ENCODE measurements at regions not wholly inside any gene's neighbourhood (a gene's known extent, or its start where the extent isn't known, plus 50 kb on each side); places are given as distances from the start of the nearest gene placed in this dataset.

DNA sequence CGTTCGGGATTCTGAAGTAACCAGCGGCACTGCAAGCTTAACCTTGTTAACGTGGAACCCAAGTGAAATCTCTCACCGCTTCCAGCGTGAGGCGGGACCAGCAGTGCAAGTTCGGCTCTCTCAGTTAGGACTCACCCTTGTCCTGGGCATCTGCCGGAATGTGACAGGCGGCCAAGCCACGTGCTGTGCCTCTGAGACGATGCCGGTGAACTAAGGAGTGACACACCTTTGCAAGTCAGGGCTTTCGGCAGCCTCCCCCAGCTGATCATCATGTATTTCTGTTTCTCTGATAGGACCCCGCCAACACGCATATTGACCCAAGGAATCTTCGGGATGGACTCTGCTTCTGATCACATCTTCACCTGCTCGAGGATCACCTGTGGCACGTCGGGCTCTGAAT, 415.0 kb upstream of the IRX1 start:
- TF ChIP-seq POU5F1 (IDR thresholded peaks at IDR 0.05; ENCODE audit: low read depth, low read length), result no peak
- peak; percentile 55 for TF ChIP-seq MAX (IDR thresholded peaks at IDR 0.05)
- TF ChIP-seq GTF2F1 (IDR thresholded peaks at IDR 0.05; ENCODE audit: borderline replicate concordance, low read depth, low read length), result no peak
- 0 out of 2 replicates have a peak, but pooled peaks have one; percentile 46 for TF ChIP-seq E2F6 (IDR thresholded peaks at IDR 0.05)
- Histone ChIP-seq H3K27ac (ENCODE audit: low read depth, low read length) (no peak overlapping the region), H4K91ac (replicated peaks; ENCODE audit: insufficient read length, low read length) (no peak overlapping the region), H3K23me2 (ENCODE audit: low read depth, low read length) (no peaks in the 10 kb centered on the region), H2BK12ac (ENCODE audit: low read depth, low read length) (peak overlapping the region; percentile 30; the same call in 1 of the 2 replicates), H2BK20ac (ENCODE audit: low read length) (0 out of 2 replicates have a peak overlapping the region, but pooled peaks have one; percentile 13), H4K8ac (ENCODE audit: extremely low read depth, insufficient read depth, low read length) (no peak overlapping the region), H3K14ac (ENCODE audit: insufficient read length) (no peak overlapping the region), H2AFZ (ENCODE audit: low read length) (no peak overlapping the region), H3K79me1 (ENCODE audit: low read depth, low read length) (no peaks in the 10 kb centered on the region), H2BK120ac (replicated peaks; ENCODE audit: low read depth, low read length) (no peak overlapping the region), H4K20me1 (replicated peaks in 1 of 2; ENCODE audit: control insufficient read depth in 1 of 2, insufficient read depth in 2 of 2, low read length in 2 of 2) (no peaks in the 10 kb centered on the region), H3K23ac (ENCODE audit: insufficient read length) (no peak overlapping the region), H2BK15ac (ENCODE audit: low read length) (0 out of 2 replicates have a peak overlapping the region, but pooled peaks have one; percentile 2), H2BK5ac (ENCODE audit: low read depth, low read length) (no peak overlapping the region), H3K4ac (replicated peaks; ENCODE audit: insufficient read length, low read depth, low read length) (no peak overlapping the region), H3K27me3 (replicated peaks in 1 of 4; ENCODE audit: control insufficient read depth in 3 of 4, extremely low read depth in 1 of 4, insufficient read depth in 3 of 4, low read length in 3 of 4) (no peaks in the 10 kb centered on the region), H2AK5ac (ENCODE audit: low read depth, low read length) (no peak overlapping the region), H3K79me2 (ENCODE audit: control insufficient read depth in 1 of 2, insufficient read depth in 2 of 2, low read length in 2 of 2) (no peaks in the 10 kb centered on the region), H3K4me1 (replicated peaks in 1 of 4; ENCODE audit: control insufficient read depth in 3 of 4, insufficient read depth in 4 of 4, low read length in 3 of 4) (peaks cover 0 to 5% (median 2%) of the 10 kb centered on the region in 4 experiments; a peak in 2 of 7 replicates), H3K9me3 (ENCODE audit: insufficient read depth in 2 of 2, low read depth in 1 of 2, low read length in 1 of 2) (no peaks in the 10 kb centered on the region), H3K56ac (replicated peaks; ENCODE audit: insufficient read length, low read depth, low read length) (no peak overlapping the region), H4K5ac (ENCODE audit: insufficient read length, low read depth, low read length) (no peak overlapping the region), H3K9ac (replicated peaks in 1 of 4; ENCODE audit: extremely low read depth in 1 of 4, low read depth in 3 of 4, low read length in 3 of 4) (no peak overlapping the region), H3K36me3 (ENCODE audit: control insufficient read depth in 2 of 4, insufficient read depth in 4 of 4, low read length in 3 of 4) (no peaks in the 10 kb centered on the region), H3K4me3 (ENCODE audit: extremely low read depth in 1 of 4, insufficient read depth in 2 of 4, low read depth in 3 of 4, low read length in 4 of 4) (no peak overlapping the region), H3K18ac (ENCODE audit: extremely low read depth, low read length) (no peak overlapping the region), H3K4me2 (ENCODE audit: insufficient read depth in 1 of 2, low read depth in 2 of 2, low read length in 2 of 2) (no peak overlapping the region)
- FAIRE-seq, result no peak
- ChIA-PET CTCF (ENCODE audit: partially characterized antibody) (interaction anchor here (1.7 kb wide), 1 partner anchor 16 kb away, joined by 5 read pairs; no protein-coding TSS in a partner anchor), POLR2A (ENCODE audit: partially characterized antibody) (no interaction called here)
- no peak for DNase-seq (ENCODE audit: low read depth in 1 of 2, low spot score in 2 of 2)
- WGBS, 2 experiments (ENCODE audit: extremely low coverage in 1 of 2, insufficient coverage in 1 of 2, insufficient read length in 1 of 2, insufficient replicate concordance in 2 of 2, low coverage in 1 of 2, low lambda C conversion rate in 2 of 2, missing lambda C conversion rate in 1 of 2), result 88% methylated on average over 20 of the region's 20 CpGs; no CpG with 5 or more reads in 1 of the 2 experiments
